Progenitor cell of endocrine pancreas (in vitro differentiated cells): ENCODE measurements at regions not wholly inside any gene's neighbourhood (a gene's known extent, or its start where the extent isn't known, plus 50 kb on each side); places are given as distances from the start of the nearest gene placed in this dataset.

ENCODE experiments used
- DNase-seq: peaks from one replicate; pipeline ENCODE4 v3.0.0; 2021; ENCODE audit warnings: low spot score; ENCODE audit not compliant: unreplicated experiment
- H3K27ac Mint-ChIP-seq: 2 replicates; pipeline ENCODE4 v1.8.0; 2021; ENCODE audit warnings: mild to moderate bottlenecking, moderate library complexity, mixed read lengths
- H3K27me3 Mint-ChIP-seq: 2 replicates; pipeline ENCODE4 v1.8.0; 2021; ENCODE audit warnings: mixed read lengths
- H3K36me3 Mint-ChIP-seq: 2 replicates; pipeline ENCODE4 v1.8.0; 2022; ENCODE audit warnings: mixed read lengths; ENCODE audit not compliant: insufficient read depth
- H3K4me1 Mint-ChIP-seq: 2 replicates; pipeline ENCODE4 v1.8.0; 2021; ENCODE audit warnings: low read depth, mixed read lengths
- H3K4me3 Mint-ChIP-seq: 2 replicates; pipeline ENCODE4 v1.8.0; 2021; ENCODE audit warnings: low read depth, mild to moderate bottlenecking, moderate library complexity, mixed read lengths
- H3K9me3 Mint-ChIP-seq: 2 replicates; pipeline ENCODE4 v1.8.0; 2021; ENCODE audit warnings: low read depth, mixed read lengths
- CTCF ChIP-seq: fragments of 200-600 bp; sonication (generic); IDR thresholded peaks from one replicate; pipeline ENCODE4 v1.5.0; 2021; ENCODE audit warnings: antibody characterized with exemption, mild to moderate bottlenecking; ENCODE audit not compliant: unreplicated experiment

DNA sequence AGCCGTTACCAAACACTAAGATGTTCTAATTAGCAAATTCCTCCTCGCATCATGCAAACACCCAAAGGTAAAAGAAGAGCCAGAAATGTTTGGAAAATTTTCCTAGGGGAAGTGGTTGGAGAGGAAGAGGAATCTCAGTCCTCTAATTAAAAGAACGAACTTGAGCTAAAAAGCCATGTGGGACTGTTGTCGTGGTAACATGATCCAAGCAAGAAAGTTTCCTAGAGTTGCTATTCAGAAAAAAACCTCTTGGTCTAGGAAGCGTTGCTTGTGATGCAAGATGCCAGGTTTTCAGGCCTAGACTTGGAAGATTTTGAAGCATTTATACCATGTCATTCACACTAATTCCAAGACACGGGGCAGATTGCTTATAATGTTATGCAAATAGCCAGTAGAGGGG is 106.8 kb upstream of the DOK5 start:
- Mint-ChIP-seq H3K36me3 (no peaks in the 10 kb centered on the region), H3K9me3 (no peaks in the 10 kb centered on the region), H3K27me3 (no peaks in the 10 kb centered on the region), H3K4me1 (peaks cover 5% of the 10 kb centered on the region), H3K27ac (no peak overlapping the region), H3K4me3 (no peak overlapping the region)
- no peak for TF ChIP-seq CTCF
- no peak for DNase-seq

DNA sequence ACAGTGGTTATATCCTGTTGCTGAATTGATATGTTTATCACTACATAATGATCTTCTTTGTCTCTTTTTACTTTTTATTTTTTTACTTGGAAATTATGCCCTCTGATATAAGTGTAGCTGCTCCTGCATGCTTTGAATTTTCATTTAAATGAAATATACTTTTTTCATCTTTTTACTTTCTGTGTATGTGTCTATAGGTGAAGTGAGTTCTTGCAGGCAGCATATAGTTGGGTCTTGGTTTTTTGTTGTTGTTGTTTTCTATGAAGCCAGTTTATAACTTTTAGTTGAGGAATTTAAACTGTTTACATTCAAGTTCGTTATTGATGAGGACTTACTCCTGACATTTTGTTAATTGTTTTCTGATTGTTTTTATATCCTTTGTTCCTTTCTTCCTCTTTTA is 103.1 kb upstream of the DOK5 start:
- H3K36me3 Mint-ChIP-seq = no peaks in the 10 kb centered on the region
- H3K27me3 Mint-ChIP-seq = no peaks in the 10 kb centered on the region
- H3K9me3 Mint-ChIP-seq = no peaks in the 10 kb centered on the region
- no peak overlapping the region for H3K4me3 Mint-ChIP-seq
- no peak overlapping the region for H3K27ac Mint-ChIP-seq
- H3K4me1 Mint-ChIP-seq = no peaks in the 10 kb centered on the region
- no peak for DNase-seq
- TF ChIP-seq CTCF = no peak

- Mint-ChIP-seq H3K4me1 (peaks cover 10% of the 10 kb centered on the region), H3K27me3 (no peaks in the 10 kb centered on the region), H3K4me3 (no peak overlapping the region), H3K36me3 (no peaks in the 10 kb centered on the region), H3K27ac (no peak overlapping the region), H3K9me3 (no peaks in the 10 kb centered on the region)
- DNase-seq = no peak
- TF ChIP-seq CTCF = no peak
Observed at GRCh38 chr20:54377992-54378773, 97.2 kb upstream of the DOK5 start.

DNA sequence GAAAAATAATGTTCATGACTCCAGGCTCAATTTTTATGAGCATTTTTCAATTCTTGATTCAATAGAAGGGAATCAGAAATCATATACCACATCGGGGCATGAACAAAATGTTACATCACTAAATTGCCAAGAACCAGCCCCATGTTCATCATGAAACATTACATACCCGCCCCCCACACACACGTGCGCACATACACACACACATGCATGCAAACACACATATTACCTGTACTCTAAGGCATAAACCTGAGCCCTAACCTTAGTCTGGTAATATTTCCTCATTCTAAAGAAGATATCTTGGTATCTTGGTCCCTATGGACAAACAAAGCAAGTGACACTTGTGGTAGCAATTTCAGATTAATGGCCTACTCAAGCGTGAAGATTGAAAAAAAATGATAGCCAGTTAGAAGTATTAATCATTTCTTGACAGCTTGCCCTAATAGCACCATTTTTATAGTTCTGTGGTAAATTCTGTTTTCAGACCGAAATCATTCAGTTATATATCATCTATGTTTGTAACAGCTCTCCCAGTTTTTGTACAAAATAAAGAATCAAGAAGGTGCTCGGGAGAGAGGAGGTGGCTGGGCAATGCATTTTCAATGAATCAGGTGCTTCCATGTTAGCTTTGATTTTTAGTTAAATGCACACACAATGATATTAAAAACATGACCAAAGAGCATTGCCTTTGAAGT is 95.4 kb upstream of the DOK5 start:
- TF ChIP-seq CTCF = no peak
- H3K27me3 Mint-ChIP-seq = no peaks in the 10 kb centered on the region
- DNase-seq = no peak
- no peak overlapping the region for H3K4me3 Mint-ChIP-seq
- H3K27ac Mint-ChIP-seq = no peak overlapping the region
- H3K36me3 Mint-ChIP-seq = no peaks in the 10 kb centered on the region
- H3K4me1 Mint-ChIP-seq = peaks cover 11% of the 10 kb centered on the region
- no peaks in the 10 kb centered on the region for H3K9me3 Mint-ChIP-seq

DNA sequence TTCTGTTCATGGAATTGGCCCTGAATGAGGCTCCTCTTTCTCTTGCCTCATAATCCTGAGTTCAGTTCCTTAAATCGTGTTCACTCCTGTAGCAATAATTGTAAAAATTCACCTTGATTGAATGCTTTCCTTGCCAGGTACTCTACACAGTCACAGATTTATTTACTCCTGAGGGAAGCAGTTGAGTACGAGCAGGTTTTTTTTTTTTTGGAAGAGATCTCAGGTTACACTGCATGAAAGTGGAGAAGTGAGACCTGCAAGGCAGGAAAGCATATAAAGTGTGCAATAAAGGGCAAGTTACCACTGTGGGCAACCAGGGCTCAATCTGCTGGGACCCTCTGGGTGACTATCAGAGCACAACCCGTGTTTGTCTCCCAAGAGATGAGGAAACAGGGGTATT is 93.0 kb upstream of the DOK5 start:
- no peak overlapping the region for H3K27ac Mint-ChIP-seq
- TF ChIP-seq CTCF = no peak
- no peaks in the 10 kb centered on the region for H3K36me3 Mint-ChIP-seq
- DNase-seq = no peak
- H3K4me3 Mint-ChIP-seq = no peak overlapping the region
- H3K27me3 Mint-ChIP-seq = no peaks in the 10 kb centered on the region
- peaks cover 11% of the 10 kb centered on the region for H3K4me1 Mint-ChIP-seq
- H3K9me3 Mint-ChIP-seq = no peaks in the 10 kb centered on the region
